PC-9 (cell line): ENCODE measurements at regions not wholly inside any gene's neighbourhood (a gene's known extent, or its start where the extent isn't known, plus 50 kb on each side); places are given as distances from the start of the nearest gene placed in this dataset.

Experiments used
- EZH2 ChIP-seq: fragments of 200-600 bp; sonication (generic); IDR thresholded peaks from 2 replicates; pipeline ENCODE4 v1.8.0; 2017; ENCODE audit warnings: antibody characterized with exemption, low read depth
- TF ChIP-seq, protein P1 (sequence below): fragments of 200-600 bp; sonication (generic); conservative IDR thresholded peaks from 2 replicates; pipeline ENCODE4 v1.6.1; 2017; ENCODE audit warnings: mixed run types, antibody characterized with exemption, mild to moderate bottlenecking, moderate library complexity

DNA sequence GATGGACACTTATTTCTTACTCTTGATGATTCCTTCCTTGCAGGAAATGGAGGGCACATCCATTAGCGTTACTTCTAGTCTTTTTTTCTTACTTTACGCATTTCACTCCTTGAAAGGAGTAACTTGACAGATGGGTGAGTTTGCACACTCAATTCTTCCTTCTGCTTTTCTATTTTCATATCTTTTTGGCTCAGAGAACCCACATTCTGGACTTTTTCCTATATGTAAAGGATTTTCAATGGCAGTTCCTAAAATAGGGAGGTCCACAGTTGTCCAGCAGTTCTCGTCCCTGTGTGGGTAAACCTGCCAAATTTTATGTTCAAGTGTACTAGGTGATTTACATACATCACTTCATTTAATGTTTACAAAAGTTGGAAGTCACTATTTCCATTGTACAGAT lies 440.0 kb upstream of the KIRREL3 start:
- TF ChIP-seq, protein P1, sequence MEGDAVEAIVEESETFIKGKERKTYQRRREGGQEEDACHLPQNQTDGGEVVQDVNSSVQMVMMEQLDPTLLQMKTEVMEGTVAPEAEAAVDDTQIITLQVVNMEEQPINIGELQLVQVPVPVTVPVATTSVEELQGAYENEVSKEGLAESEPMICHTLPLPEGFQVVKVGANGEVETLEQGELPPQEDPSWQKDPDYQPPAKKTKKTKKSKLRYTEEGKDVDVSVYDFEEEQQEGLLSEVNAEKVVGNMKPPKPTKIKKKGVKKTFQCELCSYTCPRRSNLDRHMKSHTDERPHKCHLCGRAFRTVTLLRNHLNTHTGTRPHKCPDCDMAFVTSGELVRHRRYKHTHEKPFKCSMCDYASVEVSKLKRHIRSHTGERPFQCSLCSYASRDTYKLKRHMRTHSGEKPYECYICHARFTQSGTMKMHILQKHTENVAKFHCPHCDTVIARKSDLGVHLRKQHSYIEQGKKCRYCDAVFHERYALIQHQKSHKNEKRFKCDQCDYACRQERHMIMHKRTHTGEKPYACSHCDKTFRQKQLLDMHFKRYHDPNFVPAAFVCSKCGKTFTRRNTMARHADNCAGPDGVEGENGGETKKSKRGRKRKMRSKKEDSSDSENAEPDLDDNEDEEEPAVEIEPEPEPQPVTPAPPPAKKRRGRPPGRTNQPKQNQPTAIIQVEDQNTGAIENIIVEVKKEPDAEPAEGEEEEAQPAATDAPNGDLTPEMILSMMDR = no peak
- no peak for TF ChIP-seq EZH2
